ENCODE measurements at regions not wholly inside any gene's neighbourhood (a gene's known extent, or its start where the extent isn't known, plus 50 kb on each side); places are given as distances from the start of the nearest gene placed in this dataset.

DNA sequence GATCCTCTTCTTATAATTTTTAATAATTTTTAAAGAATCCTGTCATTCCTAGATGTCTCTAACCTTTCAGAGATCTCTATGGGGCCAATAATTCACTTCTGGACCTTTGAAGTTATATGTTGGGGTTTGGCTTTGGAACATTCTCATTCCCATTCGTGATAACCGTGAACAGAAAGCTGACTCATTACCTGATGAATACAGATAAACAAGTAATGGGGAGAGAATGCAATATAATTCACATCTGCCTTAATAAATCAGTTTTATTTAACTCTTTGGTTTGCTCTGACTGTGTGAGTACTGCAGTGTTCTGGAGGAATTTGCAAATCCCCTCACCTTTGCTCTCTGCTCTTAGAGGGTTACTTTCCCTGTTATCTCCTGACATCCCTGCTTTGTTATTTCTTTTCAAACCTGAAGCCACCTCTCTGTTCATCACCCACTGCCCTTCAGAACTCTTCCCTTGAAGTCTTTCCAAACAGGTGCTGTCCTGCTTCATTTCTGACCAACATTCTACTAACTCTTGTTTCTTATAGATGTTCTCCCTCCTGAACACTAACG lies 79.6 kb upstream of the SLC38A2 start:
- intact Hi-C loops (cut with micrococcal nuclease): no loop called here
- H3K36me3 Mint-ChIP-seq (ENCODE audit: insufficient read depth, unreplicated experiment): no peaks in the 10 kb centered on the region
- H3K27me3 Mint-ChIP-seq (ENCODE audit: insufficient read depth, unreplicated experiment): no peaks in the 10 kb centered on the region
- ChIA-PET CTCF (interaction anchor here (0.6 kb wide), 1 partner anchor 69 kb away, joined by 3 read pairs; no protein-coding TSS in a partner anchor), POLR2A (interaction anchor here (0.8 to 4.8 kb wide), 26 partner anchors 10 to 225 kb away, joined by 3 to 38 read pairs (median 4); no protein-coding TSS in a partner anchor)
- peaks cover 65% of the 10 kb centered on the region for H3K4me1 Mint-ChIP-seq (ENCODE audit: insufficient read depth, unreplicated experiment)
- peak overlapping the region; percentile 2 for H3K4me3 Mint-ChIP-seq (ENCODE audit: unreplicated experiment)
- H3K27ac Mint-ChIP-seq (ENCODE audit: low read depth, unreplicated experiment): peak overlapping the region; percentile 90
- BruUV-seq (replicated peaks): no TSS peak
- DNase-seq (ENCODE audit: unreplicated experiment): no peak
- TF ChIP-seq, protein P1, sequence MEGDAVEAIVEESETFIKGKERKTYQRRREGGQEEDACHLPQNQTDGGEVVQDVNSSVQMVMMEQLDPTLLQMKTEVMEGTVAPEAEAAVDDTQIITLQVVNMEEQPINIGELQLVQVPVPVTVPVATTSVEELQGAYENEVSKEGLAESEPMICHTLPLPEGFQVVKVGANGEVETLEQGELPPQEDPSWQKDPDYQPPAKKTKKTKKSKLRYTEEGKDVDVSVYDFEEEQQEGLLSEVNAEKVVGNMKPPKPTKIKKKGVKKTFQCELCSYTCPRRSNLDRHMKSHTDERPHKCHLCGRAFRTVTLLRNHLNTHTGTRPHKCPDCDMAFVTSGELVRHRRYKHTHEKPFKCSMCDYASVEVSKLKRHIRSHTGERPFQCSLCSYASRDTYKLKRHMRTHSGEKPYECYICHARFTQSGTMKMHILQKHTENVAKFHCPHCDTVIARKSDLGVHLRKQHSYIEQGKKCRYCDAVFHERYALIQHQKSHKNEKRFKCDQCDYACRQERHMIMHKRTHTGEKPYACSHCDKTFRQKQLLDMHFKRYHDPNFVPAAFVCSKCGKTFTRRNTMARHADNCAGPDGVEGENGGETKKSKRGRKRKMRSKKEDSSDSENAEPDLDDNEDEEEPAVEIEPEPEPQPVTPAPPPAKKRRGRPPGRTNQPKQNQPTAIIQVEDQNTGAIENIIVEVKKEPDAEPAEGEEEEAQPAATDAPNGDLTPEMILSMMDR (IDR thresholded peaks at IDR 0.05; ENCODE audit: unreplicated experiment): no peak
- no peaks in the 10 kb centered on the region for H3K9me3 Mint-ChIP-seq (ENCODE audit: unreplicated experiment)

- ChIA-PET POLR2A (interaction anchor here (0.6 to 4.8 kb wide), 26 partner anchors 9 to 670 kb away, joined by 3 to 38 read pairs (median 6); partner anchors contain the start of gene SLC38A1), CTCF (interaction anchor here (0.5 to 1.1 kb wide), 3 partner anchors 81 to 227 kb away, joined by 3 to 5 read pairs (median 4); no protein-coding TSS in a partner anchor)
- Mint-ChIP-seq H3K4me3 (ENCODE audit: unreplicated experiment) (peak overlapping the region; percentile 2), H3K27ac (ENCODE audit: low read depth, unreplicated experiment) (peak overlapping the region; percentile 90), H3K36me3 (ENCODE audit: insufficient read depth, unreplicated experiment) (no peaks in the 10 kb centered on the region), H3K27me3 (ENCODE audit: insufficient read depth, unreplicated experiment) (no peaks in the 10 kb centered on the region), H3K4me1 (ENCODE audit: insufficient read depth, unreplicated experiment) (peaks cover 66% of the 10 kb centered on the region), H3K9me3 (ENCODE audit: unreplicated experiment) (no peaks in the 10 kb centered on the region)
- intact Hi-C loops (cut with micrococcal nuclease): no loop called here
- TF ChIP-seq, protein P1 (IDR thresholded peaks at IDR 0.05; ENCODE audit: unreplicated experiment): no peak
- TSS peak; percentile 65 for BruUV-seq (replicated peaks)
- no peak for DNase-seq (ENCODE audit: unreplicated experiment)
These were observed 78.9 kb upstream of the SLC38A2 start for GRCh38 chr12:46451276-46452021.

- peaks cover 64% of the 10 kb centered on the region for H3K4me1 Mint-ChIP-seq (ENCODE audit: insufficient read depth, unreplicated experiment)
- CTCF ChIA-PET: interaction anchor here (0.5 to 1.1 kb wide), 3 partner anchors 9 to 79 kb away, joined by 3 to 5 read pairs (median 5); no protein-coding TSS in a partner anchor
- DNase-seq (ENCODE audit: unreplicated experiment): peak; percentile 73
- H3K36me3 Mint-ChIP-seq (ENCODE audit: insufficient read depth, unreplicated experiment): no peaks in the 10 kb centered on the region
- H3K27me3 Mint-ChIP-seq (ENCODE audit: insufficient read depth, unreplicated experiment): no peaks in the 10 kb centered on the region
- POLR2A ChIA-PET: interaction anchor here (0.6 to 4.8 kb wide), 22 partner anchors 8 to 226 kb away, joined by 3 to 38 read pairs (median 6); partner anchors contain the start of gene SLC38A1
- peak overlapping the region; percentile 90 for H3K27ac Mint-ChIP-seq (ENCODE audit: low read depth, unreplicated experiment)
- intact Hi-C loops (cut with micrococcal nuclease): no loop called here
- TF ChIP-seq, protein P1 (IDR thresholded peaks at IDR 0.05; ENCODE audit: unreplicated experiment): no peak
- H3K4me3 Mint-ChIP-seq (ENCODE audit: unreplicated experiment): no peak overlapping the region
- no TSS peak for BruUV-seq (replicated peaks)
- no peaks in the 10 kb centered on the region for H3K9me3 Mint-ChIP-seq (ENCODE audit: unreplicated experiment)
These were observed 77.7 kb upstream of the SLC38A2 start for GRCh38 chr12:46450279-46450748.

GRCh38 chr12:46449856-46450255 lies 77.3 kb upstream of the SLC38A2 start:
- TF ChIP-seq, protein P1 (IDR thresholded peaks at IDR 0.05; ENCODE audit: unreplicated experiment): no peak
- H3K27me3 Mint-ChIP-seq (ENCODE audit: insufficient read depth, unreplicated experiment): no peaks in the 10 kb centered on the region
- no peak overlapping the region for H3K4me3 Mint-ChIP-seq (ENCODE audit: unreplicated experiment)
- no peak for DNase-seq (ENCODE audit: unreplicated experiment)
- no peaks in the 10 kb centered on the region for H3K36me3 Mint-ChIP-seq (ENCODE audit: insufficient read depth, unreplicated experiment)
- ChIA-PET CTCF (interaction anchor here (0.5 to 0.6 kb wide), 2 partner anchors 10 to 22 kb away, joined by 3 to 5 read pairs; no protein-coding TSS in a partner anchor), POLR2A (interaction anchor here (0.6 to 4.8 kb wide), 15 partner anchors 8 to 226 kb away, joined by 3 to 38 read pairs (median 6); no protein-coding TSS in a partner anchor)
- H3K4me1 Mint-ChIP-seq (ENCODE audit: insufficient read depth, unreplicated experiment): peaks cover 64% of the 10 kb centered on the region
- BruUV-seq (replicated peaks): no TSS peak
- intact Hi-C loops (cut with micrococcal nuclease): no loop called here
- no peaks in the 10 kb centered on the region for H3K9me3 Mint-ChIP-seq (ENCODE audit: unreplicated experiment)
- H3K27ac Mint-ChIP-seq (ENCODE audit: low read depth, unreplicated experiment): peak overlapping the region; percentile 90
